SK-N-MC (cell line): ENCODE measurements at regions not wholly inside any gene's neighbourhood (a gene's known extent, or its start where the extent isn't known, plus 50 kb on each side); places are given as distances from the start of the nearest gene placed in this dataset.

Experiments
- FOXP2 ChIP-seq: optimal IDR thresholded peaks from 2 replicates; pipeline ENCODE3; 2011; ENCODE audit warnings: mild to moderate bottlenecking, moderate library complexity; ENCODE audit not compliant: insufficient read depth; ENCODE audit errors: extremely low read length, control extremely low read depth
- POLR2AphosphoS5 ChIP-seq: IDR thresholded peaks from 2 replicates; pipeline ENCODE4 v1.6.1; 2012; ENCODE audit warnings: mild to moderate bottlenecking, low read depth, low read length, borderline replicate concordance

- TF ChIP-seq FOXP2 (no peak), POLR2AphosphoS5 (no peak)
Observed at GRCh38 chr6:28764761-28765282, 159.0 kb downstream of the TRIM27 start.
